ENCODE measurements at regions not wholly inside any gene's neighbourhood (a gene's known extent, or its start where the extent isn't known, plus 50 kb on each side); places are given as distances from the start of the nearest gene placed in this dataset.

DNA sequence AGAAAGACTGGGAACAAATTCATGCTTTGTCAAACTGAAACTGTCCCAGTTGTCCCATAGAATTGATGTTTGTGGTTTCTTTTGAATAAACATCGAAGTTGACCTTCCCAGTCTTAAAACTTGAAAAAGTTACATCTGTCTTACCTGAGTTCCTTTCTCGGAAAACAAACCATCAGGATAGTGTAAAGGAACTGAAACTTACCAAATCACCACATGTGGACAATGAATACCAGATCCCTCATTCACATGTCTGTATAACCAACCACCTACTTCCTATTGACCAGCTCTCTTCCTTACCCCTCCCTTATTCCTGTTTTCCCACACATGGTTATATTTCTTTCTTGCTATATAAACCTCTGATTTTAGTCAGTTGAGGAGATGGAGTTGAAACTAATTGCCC, 791.7 kb upstream of the PCDH20 start:
- TF ChIP-seq, protein P1, sequence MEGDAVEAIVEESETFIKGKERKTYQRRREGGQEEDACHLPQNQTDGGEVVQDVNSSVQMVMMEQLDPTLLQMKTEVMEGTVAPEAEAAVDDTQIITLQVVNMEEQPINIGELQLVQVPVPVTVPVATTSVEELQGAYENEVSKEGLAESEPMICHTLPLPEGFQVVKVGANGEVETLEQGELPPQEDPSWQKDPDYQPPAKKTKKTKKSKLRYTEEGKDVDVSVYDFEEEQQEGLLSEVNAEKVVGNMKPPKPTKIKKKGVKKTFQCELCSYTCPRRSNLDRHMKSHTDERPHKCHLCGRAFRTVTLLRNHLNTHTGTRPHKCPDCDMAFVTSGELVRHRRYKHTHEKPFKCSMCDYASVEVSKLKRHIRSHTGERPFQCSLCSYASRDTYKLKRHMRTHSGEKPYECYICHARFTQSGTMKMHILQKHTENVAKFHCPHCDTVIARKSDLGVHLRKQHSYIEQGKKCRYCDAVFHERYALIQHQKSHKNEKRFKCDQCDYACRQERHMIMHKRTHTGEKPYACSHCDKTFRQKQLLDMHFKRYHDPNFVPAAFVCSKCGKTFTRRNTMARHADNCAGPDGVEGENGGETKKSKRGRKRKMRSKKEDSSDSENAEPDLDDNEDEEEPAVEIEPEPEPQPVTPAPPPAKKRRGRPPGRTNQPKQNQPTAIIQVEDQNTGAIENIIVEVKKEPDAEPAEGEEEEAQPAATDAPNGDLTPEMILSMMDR (IDR thresholded peaks at IDR 0.05): no peak

- TF ChIP-seq, protein P1 (IDR thresholded peaks at IDR 0.05): no peak
Observed at GRCh38 chr13:62206165-62206564, 790.5 kb upstream of the PCDH20 start.

GRCh38 chr13:62205273-62205672, 789.6 kb upstream of the PCDH20 start:
- TF ChIP-seq, protein P1 (IDR thresholded peaks at IDR 0.05): no peak

- TF ChIP-seq, protein P1 (IDR thresholded peaks at IDR 0.05): no peak
Observed at GRCh38 chr13:62194371-62194770, 778.7 kb upstream of the PCDH20 start.

DNA sequence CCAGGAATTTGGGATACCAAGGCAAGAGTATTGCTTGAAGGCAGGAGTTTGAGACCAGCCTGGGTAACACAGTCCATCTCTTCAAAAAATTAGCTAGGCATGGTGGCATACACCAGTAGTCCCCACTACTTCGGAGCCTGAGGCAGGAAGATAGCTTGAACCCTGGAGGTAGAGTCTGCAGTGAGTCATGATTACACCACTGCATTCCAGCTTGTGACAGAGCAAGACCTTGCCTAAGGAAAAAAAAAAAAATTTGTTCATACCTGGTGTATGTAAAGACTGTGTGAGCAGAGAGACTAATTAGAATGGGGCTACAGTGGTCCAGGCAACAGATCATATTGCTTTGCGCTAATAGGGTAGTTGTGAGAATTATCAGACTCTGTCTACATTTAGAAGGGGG, 778.3 kb upstream of the PCDH20 start:
- TF ChIP-seq, protein P1 (IDR thresholded peaks at IDR 0.05): no peak

- TF ChIP-seq, protein P1 (IDR thresholded peaks at IDR 0.05): no peak
Observed at GRCh38 chr13:62185631-62186255, 770.1 kb upstream of the PCDH20 start.

GRCh38 chr13:62176051-62176450, 760.4 kb upstream of the PCDH20 start:
- TF ChIP-seq, protein P1 (IDR thresholded peaks at IDR 0.05): no peak

GRCh38 chr13:62173958-62174357, 758.3 kb upstream of the PCDH20 start:
- TF ChIP-seq, protein P1 (IDR thresholded peaks at IDR 0.05): no peak

Data from LNCAP (cell line).